ENCODE measurements at regions not wholly inside any gene's neighbourhood (a gene's known extent, or its start where the extent isn't known, plus 50 kb on each side); places are given as distances from the start of the nearest gene placed in this dataset.

- H3K79me2 ChIP-seq (ENCODE audit: insufficient read depth, low read length), result no peaks in the 10 kb centered on the region
- H3K27me3 Mint-ChIP-seq (ENCODE audit: low read depth in 3 of 3), result peaks cover 3 to 24% (median 13%) of the 10 kb centered on the region in 3 donors
- H2AFZ ChIP-seq (ENCODE audit: insufficient read depth, low read depth, low read length, poor library complexity, severe bottlenecking), result no peak overlapping the region
- no peak overlapping the region for H3K27ac Mint-ChIP-seq
- no peak overlapping the region for H3K27ac ChIP-seq (ENCODE audit: low read depth in 1 of 2, low read length in 2 of 2)
- H3K36me3 Mint-ChIP-seq, result no peaks in the 10 kb centered on the region
- H3K4me1 Mint-ChIP-seq, result no peaks in the 10 kb centered on the region
- H3K4me1 ChIP-seq (ENCODE audit: control insufficient read depth in 1 of 2, insufficient read depth in 2 of 2, low read length in 2 of 2), result no peaks in the 10 kb centered on the region
- intact Hi-C loops (cut with micrococcal nuclease), result no loop called here
- peak overlapping the region in 1 of 2 donors; percentile 32 for H3K4me3 Mint-ChIP-seq
- no peaks in the 10 kb centered on the region for H3K9me3 ChIP-seq (replicated peaks in 1 of 2; ENCODE audit: control insufficient read depth in 1 of 2, insufficient read depth in 1 of 2, low read length in 2 of 2)
- H3K9me3 Mint-ChIP-seq, result no peaks in the 10 kb centered on the region
- no CpG with 5 or more reads among the region's 1 CpG for WGBS (ENCODE audit: insufficient coverage)
- no peak for DNase-seq
- H3K4me2 ChIP-seq (replicated peaks; ENCODE audit: extremely low read depth, low read length, poor library complexity, severe bottlenecking), result no peak overlapping the region
- no peak overlapping the region for H3K9ac ChIP-seq (ENCODE audit: insufficient read depth, low read length, poor library complexity, severe bottlenecking)
- H4K20me1 ChIP-seq (ENCODE audit: insufficient read depth, low read length), result no peaks in the 10 kb centered on the region
- TF ChIP-seq CTCF (IDR thresholded peaks at IDR 0.05), result no peak
- no peaks in the 10 kb centered on the region for H3K36me3 ChIP-seq (replicated peaks in 1 of 2; ENCODE audit: control insufficient read depth in 1 of 2, insufficient read depth in 2 of 2, low read length in 2 of 2)
- no peak overlapping the region for H3K4me3 ChIP-seq (replicated peaks in 1 of 3; ENCODE audit: low read depth in 2 of 3, low read length in 3 of 3)
- H3K27me3 ChIP-seq (ENCODE audit: control insufficient read depth in 2 of 2, insufficient read depth in 2 of 2, low read length in 2 of 2), result peaks cover 12 to 14% of the 10 kb centered on the region in 2 donors
Measured at GRCh38 chr15:57857871-57858270, 151.4 kb downstream of the POLR2M start.

DNA sequence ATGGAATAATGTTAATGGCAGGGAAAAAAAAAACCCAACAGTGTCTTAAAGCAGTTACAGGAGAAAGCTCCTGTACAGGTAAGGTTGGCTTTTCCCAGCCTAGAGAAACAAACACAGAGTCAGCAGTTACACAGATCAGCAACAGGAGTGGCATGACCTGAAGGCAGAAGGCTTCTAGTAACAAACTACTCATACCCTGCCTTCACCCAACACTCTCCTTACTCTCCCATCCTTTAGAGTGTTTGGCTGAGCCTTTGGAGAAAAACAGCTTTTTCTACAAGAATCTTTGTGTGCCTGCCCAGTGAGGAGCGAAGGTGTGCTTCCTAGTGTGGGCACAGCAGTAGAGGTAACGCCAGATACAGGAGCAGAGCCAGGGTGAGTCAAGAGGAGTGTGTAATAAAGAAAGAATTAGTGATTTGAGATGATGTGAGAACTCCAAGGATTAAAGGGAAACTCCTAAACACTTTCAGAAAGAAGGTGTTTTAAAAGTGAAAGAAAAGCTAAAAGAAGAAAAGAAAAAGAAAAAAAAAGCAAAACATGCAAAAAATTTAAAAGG is 152.7 kb downstream of the POLR2M start:
- WGBS (ENCODE audit: insufficient coverage), result 76% methylated on average over 2 of the region's 2 CpGs
- no peaks in the 10 kb centered on the region for H3K9me3 ChIP-seq (replicated peaks in 1 of 2; ENCODE audit: control insufficient read depth in 1 of 2, insufficient read depth in 1 of 2, low read length in 2 of 2)
- H3K4me2 ChIP-seq (replicated peaks; ENCODE audit: extremely low read depth, low read length, poor library complexity, severe bottlenecking), result no peak overlapping the region
- peaks cover 14 to 24% (median 16%) of the 10 kb centered on the region in 3 donors for H3K27me3 Mint-ChIP-seq (ENCODE audit: low read depth in 3 of 3)
- no peak overlapping the region for H3K27ac Mint-ChIP-seq
- H3K4me3 ChIP-seq (replicated peaks in 1 of 3; ENCODE audit: low read depth in 2 of 3, low read length in 3 of 3), result no peak overlapping the region
- intact Hi-C loops (cut with micrococcal nuclease), result no loop called here
- TF ChIP-seq CTCF (IDR thresholded peaks at IDR 0.05), result no peak
- no peak for DNase-seq
- no peak overlapping the region for H3K4me3 Mint-ChIP-seq
- H3K36me3 ChIP-seq (replicated peaks in 1 of 2; ENCODE audit: control insufficient read depth in 1 of 2, insufficient read depth in 2 of 2, low read length in 2 of 2), result no peaks in the 10 kb centered on the region
- no peaks in the 10 kb centered on the region for H3K79me2 ChIP-seq (ENCODE audit: insufficient read depth, low read length)
- no peak overlapping the region for H3K9ac ChIP-seq (ENCODE audit: insufficient read depth, low read length, poor library complexity, severe bottlenecking)
- H3K4me1 ChIP-seq (ENCODE audit: control insufficient read depth in 1 of 2, insufficient read depth in 2 of 2, low read length in 2 of 2), result no peaks in the 10 kb centered on the region
- H3K36me3 Mint-ChIP-seq, result no peaks in the 10 kb centered on the region
- H2AFZ ChIP-seq (ENCODE audit: insufficient read depth, low read depth, low read length, poor library complexity, severe bottlenecking), result no peak overlapping the region
- H3K9me3 Mint-ChIP-seq, result no peaks in the 10 kb centered on the region
- H3K27ac ChIP-seq (ENCODE audit: low read depth in 1 of 2, low read length in 2 of 2), result no peak overlapping the region
- no peaks in the 10 kb centered on the region for H3K4me1 Mint-ChIP-seq
- H4K20me1 ChIP-seq (ENCODE audit: insufficient read depth, low read length), result no peaks in the 10 kb centered on the region
- peaks cover 12 to 14% of the 10 kb centered on the region in 2 donors for H3K27me3 ChIP-seq (ENCODE audit: control insufficient read depth in 2 of 2, insufficient read depth in 2 of 2, low read length in 2 of 2)
